Nephron progenitor cell (in vitro differentiated cells): ENCODE measurements at regions not wholly inside any gene's neighbourhood (a gene's known extent, or its start where the extent isn't known, plus 50 kb on each side); places are given as distances from the start of the nearest gene placed in this dataset.

ENCODE experiments used
- DNase-seq: peaks from one replicate; pipeline ENCODE4 v3.0.0; 2021
- H3K27ac Mint-ChIP-seq: 2 replicates; pipeline ENCODE4 v1.8.0; 2021; ENCODE audit warnings: mild to moderate bottlenecking, moderate library complexity, mixed read lengths
- H3K27me3 Mint-ChIP-seq: 2 replicates; pipeline ENCODE4 v1.8.0; 2021; ENCODE audit warnings: mild to moderate bottlenecking, low read depth, mixed read lengths; ENCODE audit not compliant: poor library complexity
- H3K36me3 Mint-ChIP-seq: 2 replicates; pipeline ENCODE4 v1.8.0; 2021; ENCODE audit warnings: low read depth, mixed read lengths
- H3K4me1 Mint-ChIP-seq: 2 replicates; pipeline ENCODE4 v1.8.0; 2021; ENCODE audit warnings: mixed read lengths
- H3K4me3 Mint-ChIP-seq: 2 replicates; pipeline ENCODE4 v1.8.0; 2021; ENCODE audit warnings: mild to moderate bottlenecking, moderate library complexity, mixed read lengths
- H3K9me3 Mint-ChIP-seq: 2 replicates; pipeline ENCODE4 v1.8.0; 2021; ENCODE audit warnings: mild to moderate bottlenecking, moderate library complexity, mixed read lengths
- TF ChIP-seq, protein P1 (sequence below): fragments of 200-600 bp; sonication (generic); IDR thresholded peaks from 2 replicates; pipeline ENCODE4 v1.5.0; 2021; ENCODE audit warnings: antibody characterized with exemption

GRCh38 chr3:24713516-24713915 is 218.9 kb upstream of the THRB start:
- H3K4me1 Mint-ChIP-seq = peaks cover 9% of the 10 kb centered on the region

DNA sequence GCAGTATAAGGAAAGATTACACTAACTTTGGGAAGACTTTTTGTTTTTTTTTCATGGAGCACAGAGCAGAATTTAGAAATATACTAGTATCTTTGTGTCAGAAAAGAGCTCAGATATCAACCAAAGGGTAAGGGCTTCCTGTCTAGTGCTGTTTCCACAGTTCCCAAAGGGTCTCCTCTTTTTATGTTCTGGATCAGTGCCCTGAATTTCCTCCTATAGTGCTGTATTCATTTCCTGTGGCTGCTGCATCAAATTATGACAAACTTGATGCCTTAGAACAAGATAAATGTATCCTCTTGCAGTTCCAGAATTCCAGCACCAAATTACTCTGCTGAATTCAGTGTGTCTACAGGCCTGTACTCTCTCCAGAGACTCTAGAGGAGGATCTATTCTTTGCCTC is 219.8 kb upstream of the THRB start:
- Mint-ChIP-seq H3K9me3 (no peaks in the 10 kb centered on the region), H3K36me3 (no peaks in the 10 kb centered on the region), H3K4me1 (peaks cover 9% of the 10 kb centered on the region), H3K27me3 (peaks cover 8% of the 10 kb centered on the region), H3K27ac (no peak overlapping the region), H3K4me3 (no peak overlapping the region)
- no peak for DNase-seq
- TF ChIP-seq, protein P1, sequence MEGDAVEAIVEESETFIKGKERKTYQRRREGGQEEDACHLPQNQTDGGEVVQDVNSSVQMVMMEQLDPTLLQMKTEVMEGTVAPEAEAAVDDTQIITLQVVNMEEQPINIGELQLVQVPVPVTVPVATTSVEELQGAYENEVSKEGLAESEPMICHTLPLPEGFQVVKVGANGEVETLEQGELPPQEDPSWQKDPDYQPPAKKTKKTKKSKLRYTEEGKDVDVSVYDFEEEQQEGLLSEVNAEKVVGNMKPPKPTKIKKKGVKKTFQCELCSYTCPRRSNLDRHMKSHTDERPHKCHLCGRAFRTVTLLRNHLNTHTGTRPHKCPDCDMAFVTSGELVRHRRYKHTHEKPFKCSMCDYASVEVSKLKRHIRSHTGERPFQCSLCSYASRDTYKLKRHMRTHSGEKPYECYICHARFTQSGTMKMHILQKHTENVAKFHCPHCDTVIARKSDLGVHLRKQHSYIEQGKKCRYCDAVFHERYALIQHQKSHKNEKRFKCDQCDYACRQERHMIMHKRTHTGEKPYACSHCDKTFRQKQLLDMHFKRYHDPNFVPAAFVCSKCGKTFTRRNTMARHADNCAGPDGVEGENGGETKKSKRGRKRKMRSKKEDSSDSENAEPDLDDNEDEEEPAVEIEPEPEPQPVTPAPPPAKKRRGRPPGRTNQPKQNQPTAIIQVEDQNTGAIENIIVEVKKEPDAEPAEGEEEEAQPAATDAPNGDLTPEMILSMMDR = no peak

More at GRCh38 chr3:24713516-24713915, 218.9 kb upstream of the THRB start:
- Mint-ChIP-seq H3K9me3 (no peaks in the 10 kb centered on the region), H3K27ac (no peak overlapping the region), H3K27me3 (peaks cover 8% of the 10 kb centered on the region), H3K4me3 (no peak overlapping the region), H3K36me3 (no peaks in the 10 kb centered on the region)
- no peak for DNase-seq
- TF ChIP-seq, protein P1 = no peak

DNA sequence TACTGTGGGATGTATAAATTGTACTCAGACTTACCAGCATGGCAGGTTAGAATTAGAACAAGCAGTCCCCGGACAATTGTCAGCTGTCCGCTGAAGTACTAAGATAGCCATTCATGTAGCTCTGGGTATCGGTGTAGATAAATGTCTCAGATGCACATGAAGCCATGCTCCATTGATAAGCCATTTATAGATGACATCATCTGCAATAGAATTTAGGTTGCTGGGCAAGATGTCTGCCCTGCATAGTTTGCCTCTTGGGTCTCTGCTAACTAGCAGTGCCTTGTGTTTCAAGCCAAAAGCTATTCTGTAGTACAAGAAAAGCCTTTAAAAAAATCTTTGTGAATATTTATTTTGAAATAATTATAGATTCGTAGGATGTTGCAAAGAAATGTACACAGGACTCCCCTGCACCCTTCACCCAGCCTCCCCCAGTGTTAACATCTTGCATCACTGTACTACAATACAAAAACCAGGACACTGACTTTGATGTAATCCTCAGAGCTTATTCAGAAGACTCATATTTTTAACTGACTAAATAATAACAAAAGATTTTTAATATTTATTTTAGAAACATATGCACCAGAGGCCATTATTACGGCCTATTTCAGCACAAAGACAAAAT is 220.6 kb upstream of the THRB start:
- no peaks in the 10 kb centered on the region for H3K9me3 Mint-ChIP-seq
- H3K27me3 Mint-ChIP-seq = peaks cover 8% of the 10 kb centered on the region
- H3K4me3 Mint-ChIP-seq = no peak overlapping the region
- TF ChIP-seq, protein P1 = no peak
- no peak for DNase-seq
- H3K36me3 Mint-ChIP-seq = no peaks in the 10 kb centered on the region
- no peak overlapping the region for H3K27ac Mint-ChIP-seq
- H3K4me1 Mint-ChIP-seq = peaks cover 9% of the 10 kb centered on the region

- no peaks in the 10 kb centered on the region for H3K9me3 Mint-ChIP-seq
- no peaks in the 10 kb centered on the region for H3K36me3 Mint-ChIP-seq
- peaks cover 6% of the 10 kb centered on the region for H3K27me3 Mint-ChIP-seq
- H3K4me3 Mint-ChIP-seq = no peak overlapping the region
- no peak overlapping the region for H3K27ac Mint-ChIP-seq
- DNase-seq = no peak
- TF ChIP-seq, protein P1 = no peak
- no peaks in the 10 kb centered on the region for H3K4me1 Mint-ChIP-seq
Observed at GRCh38 chr3:24722087-24722486, 227.4 kb upstream of the THRB start.

DNA sequence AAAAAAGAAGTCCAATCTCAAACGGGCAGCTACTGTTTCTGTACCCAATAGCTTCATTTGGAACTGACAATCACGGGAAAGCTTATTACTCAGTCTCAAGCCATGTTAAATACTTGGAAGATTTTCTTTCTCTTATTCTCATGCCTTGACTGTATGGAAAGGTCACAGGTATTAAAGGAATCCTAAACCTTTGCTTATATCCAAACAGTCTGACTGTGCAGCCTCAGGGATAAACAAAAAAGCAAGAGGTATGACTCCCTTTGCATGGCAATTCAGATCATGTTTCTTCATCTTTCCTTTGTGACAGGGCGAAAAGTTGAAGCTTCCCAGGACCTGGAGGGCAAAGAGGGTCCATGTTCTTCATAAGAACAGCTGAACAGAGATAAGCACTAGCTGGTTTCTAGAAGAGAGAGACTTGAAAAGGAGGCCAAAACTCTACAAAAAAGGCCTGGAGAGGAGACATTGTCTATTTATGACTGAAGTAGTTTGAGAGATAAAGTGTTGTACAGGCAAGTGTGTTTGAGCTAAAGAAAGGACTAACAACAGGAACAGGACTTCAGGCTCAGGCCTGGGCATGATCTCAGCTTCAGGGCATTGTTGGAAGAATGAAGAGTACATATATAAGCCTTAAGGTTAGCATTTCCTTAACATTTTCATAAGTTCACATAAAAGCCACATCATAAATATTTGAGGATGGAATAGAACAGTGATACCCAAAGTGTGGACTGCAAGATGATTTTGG is 231.0 kb upstream of the THRB start:
- DNase-seq = no peak
- H3K4me3 Mint-ChIP-seq = no peak overlapping the region
- H3K36me3 Mint-ChIP-seq = no peaks in the 10 kb centered on the region
- H3K9me3 Mint-ChIP-seq = no peaks in the 10 kb centered on the region
- no peaks in the 10 kb centered on the region for H3K4me1 Mint-ChIP-seq
- no peak overlapping the region for H3K27ac Mint-ChIP-seq
- TF ChIP-seq, protein P1 = no peak
- H3K27me3 Mint-ChIP-seq = peaks cover 6% of the 10 kb centered on the region

DNA sequence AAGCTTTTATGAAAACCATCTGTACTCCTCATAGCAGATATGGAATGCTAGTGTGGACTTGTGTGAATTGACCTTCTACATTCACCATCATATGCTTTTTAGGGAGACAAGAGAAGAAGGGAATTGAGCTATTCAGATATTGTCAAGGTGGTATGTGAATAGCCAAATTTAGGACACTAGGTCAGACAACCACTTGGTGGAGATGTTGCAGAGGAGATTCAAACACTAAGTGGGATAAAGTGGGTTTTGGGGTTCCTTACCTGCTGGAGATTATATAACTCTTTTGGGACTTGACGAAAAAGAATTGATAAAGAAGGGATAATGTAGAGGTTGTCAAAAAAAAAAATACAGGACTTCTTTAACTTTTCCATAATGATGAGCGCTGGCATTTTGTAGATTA is 231.8 kb upstream of the THRB start:
- Mint-ChIP-seq H3K27ac (no peak overlapping the region), H3K36me3 (no peaks in the 10 kb centered on the region), H3K4me3 (no peak overlapping the region), H3K27me3 (peaks cover 6% of the 10 kb centered on the region), H3K9me3 (no peaks in the 10 kb centered on the region), H3K4me1 (no peaks in the 10 kb centered on the region)
- TF ChIP-seq, protein P1 = no peak
- DNase-seq = no peak
